Esophagus squamous epithelium (tissue), 4 donors: ENCODE measurements at regions not wholly inside any gene's neighbourhood (a gene's known extent, or its start where the extent isn't known, plus 50 kb on each side); places are given as distances from the start of the nearest gene placed in this dataset.

Source experiments
- POLR2A ChIP-seq, 4 donors: fragments of 450-650 bp; IDR thresholded peaks; one replicate each; pipeline ENCODE4 v1.6.1; 2017; ENCODE audit warnings: antibody characterized with exemption in 4 of 4, mild to moderate bottlenecking in 4 of 4, moderate library complexity in 3 of 4
- TF ChIP-seq, protein P1 (sequence below), 6 experiments: fragments of 450-650 bp in 4 of 6; fragments of 200-600 bp in 2 of 6; sonication (generic) in 2 of 6; IDR thresholded peaks; one replicate each; pipeline ENCODE4 v1.5.1; 2016 to 2019; ENCODE audit warnings: antibody characterized with exemption in 6 of 6, mild to moderate bottlenecking in 4 of 6, moderate library complexity in 4 of 6

DNA sequence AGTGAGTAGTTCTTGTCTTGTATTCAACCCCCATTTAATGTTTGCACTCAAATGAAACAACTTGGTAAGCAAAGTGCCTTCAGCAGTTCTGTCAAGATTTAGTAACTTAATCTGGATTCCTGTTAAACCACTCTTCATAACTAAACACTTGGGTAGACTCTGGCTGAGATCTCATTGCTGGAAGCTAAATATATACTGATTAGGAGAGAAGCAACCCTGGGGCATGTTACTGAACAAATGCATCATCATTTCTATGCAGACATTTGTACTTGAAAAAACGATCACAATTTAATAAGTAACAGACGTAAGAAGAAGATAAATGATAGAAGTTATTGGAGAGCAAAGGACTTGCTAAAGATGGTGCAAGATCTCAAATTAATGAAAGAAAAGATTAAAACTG is 308.4 kb upstream of the POM121L12 start:
- TF ChIP-seq, protein P1, sequence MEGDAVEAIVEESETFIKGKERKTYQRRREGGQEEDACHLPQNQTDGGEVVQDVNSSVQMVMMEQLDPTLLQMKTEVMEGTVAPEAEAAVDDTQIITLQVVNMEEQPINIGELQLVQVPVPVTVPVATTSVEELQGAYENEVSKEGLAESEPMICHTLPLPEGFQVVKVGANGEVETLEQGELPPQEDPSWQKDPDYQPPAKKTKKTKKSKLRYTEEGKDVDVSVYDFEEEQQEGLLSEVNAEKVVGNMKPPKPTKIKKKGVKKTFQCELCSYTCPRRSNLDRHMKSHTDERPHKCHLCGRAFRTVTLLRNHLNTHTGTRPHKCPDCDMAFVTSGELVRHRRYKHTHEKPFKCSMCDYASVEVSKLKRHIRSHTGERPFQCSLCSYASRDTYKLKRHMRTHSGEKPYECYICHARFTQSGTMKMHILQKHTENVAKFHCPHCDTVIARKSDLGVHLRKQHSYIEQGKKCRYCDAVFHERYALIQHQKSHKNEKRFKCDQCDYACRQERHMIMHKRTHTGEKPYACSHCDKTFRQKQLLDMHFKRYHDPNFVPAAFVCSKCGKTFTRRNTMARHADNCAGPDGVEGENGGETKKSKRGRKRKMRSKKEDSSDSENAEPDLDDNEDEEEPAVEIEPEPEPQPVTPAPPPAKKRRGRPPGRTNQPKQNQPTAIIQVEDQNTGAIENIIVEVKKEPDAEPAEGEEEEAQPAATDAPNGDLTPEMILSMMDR (IDR thresholded peaks at IDR 0.05): no peak
- TF ChIP-seq POLR2A (IDR thresholded peaks at IDR 0.05): no peak
